GM19455 (cell line): ENCODE measurements at regions not wholly inside any gene's neighbourhood (a gene's known extent, or its start where the extent isn't known, plus 50 kb on each side); places are given as distances from the start of the nearest gene placed in this dataset.
"Not testable (repeated sequence)": the region's sequence is repeated elsewhere in the genome, so short reads cannot be mapped to it uniquely, and the experiment has no call there.

Source experiments
- ATAC-seq: cut with Tn5 transposase; IDR thresholded peaks from one replicate; pipeline ENCODE4 v1.9.1; 2021; ENCODE audit not compliant: unreplicated experiment

DNA sequence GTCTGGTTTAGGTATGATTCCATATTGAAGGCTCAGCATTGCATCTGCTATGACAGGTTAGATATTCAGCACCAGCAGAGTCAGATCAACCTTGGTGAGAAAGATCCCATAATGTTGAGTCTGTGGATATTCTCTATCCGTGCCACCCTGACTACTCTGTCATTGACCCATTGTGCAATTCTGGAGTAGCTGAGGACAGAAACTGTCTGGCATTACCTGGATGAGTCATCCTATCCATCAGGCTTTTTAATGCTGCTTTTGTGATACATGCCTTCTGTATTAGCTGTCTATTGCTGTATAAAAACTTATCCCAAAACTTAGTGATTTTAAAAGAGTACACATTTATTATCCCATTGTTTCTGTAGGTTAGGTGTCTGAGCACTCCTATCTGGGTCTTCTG is 189.1 kb upstream of the FAT3 start:
- no peak for ATAC-seq

DNA sequence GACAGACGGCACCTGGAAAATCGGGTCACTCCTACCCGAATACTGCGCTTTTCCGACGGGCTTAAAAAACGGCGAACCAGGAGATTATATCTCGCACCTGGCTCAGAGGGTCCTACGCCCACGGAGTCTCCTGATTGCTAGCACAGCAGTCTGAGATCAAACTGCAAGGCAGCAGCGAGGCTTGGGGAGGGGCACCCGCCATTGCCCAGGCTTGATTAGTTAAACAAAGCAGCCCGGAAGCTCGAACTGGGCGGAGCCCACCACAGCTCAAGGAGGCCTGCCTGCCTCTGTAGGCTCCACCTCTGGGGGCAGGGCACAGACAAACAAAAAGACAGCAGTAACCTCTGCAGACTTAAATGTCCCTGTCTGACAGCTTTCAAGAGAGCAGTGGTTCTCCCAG is 197.5 kb upstream of the FAT3 start:
- ATAC-seq = not testable (repeated sequence)

DNA sequence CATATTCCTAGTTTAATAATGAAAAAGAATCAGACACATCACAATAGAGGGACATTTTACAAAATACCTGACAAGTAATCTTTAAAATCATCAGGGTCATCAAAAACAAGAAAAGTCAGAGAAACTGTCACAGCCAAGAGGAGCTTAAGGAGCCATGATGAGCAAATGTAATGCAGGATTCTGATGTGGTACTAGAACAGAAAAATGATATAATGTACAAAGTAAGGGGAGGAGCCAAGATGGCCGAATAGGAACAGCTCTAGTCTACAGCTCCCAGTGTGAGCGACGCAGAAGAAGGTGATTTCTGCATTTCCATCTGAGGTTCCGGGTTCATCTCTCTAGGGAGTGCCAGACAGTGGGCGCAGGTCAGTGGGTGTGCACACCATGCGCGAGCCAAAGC is 198.0 kb upstream of the FAT3 start:
- no peak for ATAC-seq

DNA sequence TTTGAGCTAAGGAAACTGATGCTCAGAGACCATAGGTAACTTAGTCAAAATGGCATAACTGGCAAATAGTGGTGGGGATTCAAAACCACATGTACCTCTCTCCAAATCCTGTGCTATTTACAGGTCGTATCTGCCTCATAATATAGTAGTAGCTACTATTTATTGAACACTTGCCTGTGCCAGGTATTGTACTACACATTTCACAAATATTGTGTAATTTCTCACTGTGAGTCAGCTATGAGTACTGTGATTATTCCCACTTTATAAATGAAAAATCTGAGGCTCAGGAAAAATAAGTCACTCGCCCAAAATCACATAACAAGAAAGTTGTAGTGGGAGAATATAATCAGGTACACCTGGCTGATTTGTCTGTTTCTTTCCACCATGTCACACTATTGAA is 199.8 kb upstream of the FAT3 start:
- ATAC-seq = no peak

DNA sequence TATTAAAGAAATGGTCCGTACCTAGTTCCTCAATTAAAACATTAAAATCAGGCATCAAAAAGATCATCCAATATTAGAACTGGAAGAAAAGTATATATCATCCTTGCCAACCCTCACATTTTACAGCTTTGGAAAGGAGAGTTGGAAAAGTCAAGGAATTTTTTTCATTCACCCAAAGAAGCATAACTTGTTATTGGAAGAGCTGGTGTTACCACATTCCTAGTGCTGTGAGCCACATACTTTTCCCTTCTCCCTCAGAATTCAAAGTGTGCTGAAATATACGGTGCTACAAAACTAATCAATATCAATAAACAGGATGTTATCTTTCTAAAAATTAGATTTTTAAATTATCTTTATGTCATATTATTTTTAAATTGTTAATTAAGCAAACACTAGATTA is 202.1 kb upstream of the FAT3 start:
- ATAC-seq = no peak

DNA sequence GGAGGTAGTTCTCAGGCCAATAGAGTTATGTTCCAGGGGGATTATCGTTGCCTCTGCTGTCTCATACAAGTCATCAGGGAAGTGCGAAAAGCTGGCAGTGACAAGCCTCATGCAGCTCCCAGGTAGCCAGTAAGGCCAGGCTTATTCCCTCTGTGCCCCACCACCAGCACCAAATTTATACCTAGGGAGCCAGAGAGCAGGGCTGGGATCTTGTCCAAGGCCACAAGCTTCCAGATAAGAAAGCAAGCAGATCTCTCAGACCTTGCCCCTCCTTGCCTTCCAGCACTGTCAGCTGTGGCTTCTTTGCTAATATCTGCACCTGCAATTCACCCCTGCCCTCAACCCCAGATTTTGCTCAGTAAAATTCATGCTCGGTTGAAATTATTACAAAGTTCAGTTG is 206.3 kb upstream of the FAT3 start:
- no peak for ATAC-seq

DNA sequence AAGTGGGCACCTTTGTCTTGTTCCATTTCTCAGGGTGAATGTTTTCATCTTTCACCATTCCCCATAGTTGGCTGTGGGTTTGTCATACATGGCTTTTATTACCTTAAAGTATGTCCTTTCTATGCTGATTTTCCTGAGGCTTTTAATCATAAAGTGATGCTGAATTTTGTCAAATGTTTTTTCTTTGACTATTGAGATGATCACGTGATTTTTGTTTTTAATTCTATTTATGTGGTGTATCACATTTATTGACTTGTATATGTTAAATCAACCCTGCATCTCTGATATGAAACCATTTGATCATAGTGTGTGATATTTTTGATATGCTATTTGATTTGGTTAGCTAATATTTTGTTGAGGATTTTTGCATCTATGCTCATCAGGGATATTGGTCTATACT is 216.4 kb upstream of the FAT3 start:
- no peak for ATAC-seq

DNA sequence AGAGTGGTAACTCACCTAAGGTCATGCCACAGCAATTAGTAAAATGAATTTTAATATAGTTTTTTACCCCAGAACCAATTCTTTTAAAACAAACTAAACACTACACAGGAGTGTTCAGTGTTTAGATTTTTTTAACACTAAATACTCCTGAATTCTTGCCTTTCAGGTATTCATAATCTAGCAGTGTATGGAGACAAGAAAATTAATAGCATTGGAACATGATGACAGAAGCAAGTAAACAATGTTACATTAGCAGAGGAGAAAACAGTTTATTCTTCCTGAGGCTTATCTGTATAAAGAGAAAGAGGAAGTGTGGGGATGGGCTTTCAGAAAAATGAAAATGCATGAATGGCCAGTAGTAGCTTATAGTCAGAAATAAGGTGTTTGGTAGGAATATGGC is 222.1 kb upstream of the FAT3 start:
- no peak for ATAC-seq

DNA sequence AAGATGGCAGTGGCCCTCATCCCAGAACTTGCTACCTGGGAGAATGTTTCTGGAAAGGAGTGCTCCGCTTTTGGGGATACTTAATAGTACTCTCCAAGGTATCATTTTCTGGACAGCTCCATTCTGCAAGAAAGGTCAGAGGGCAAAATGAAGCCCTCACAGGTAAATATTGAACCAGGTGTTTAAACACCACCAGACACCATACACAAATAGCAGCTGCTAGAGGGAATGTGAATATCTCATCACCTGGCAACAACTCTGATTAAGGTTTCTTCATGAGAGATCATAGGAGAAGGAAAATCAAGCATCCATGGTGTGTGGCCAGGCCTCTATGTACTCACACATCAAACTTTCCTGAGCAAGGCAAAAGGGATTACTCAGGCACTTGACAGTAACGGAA is 226.1 kb upstream of the FAT3 start:
- ATAC-seq = no peak

DNA sequence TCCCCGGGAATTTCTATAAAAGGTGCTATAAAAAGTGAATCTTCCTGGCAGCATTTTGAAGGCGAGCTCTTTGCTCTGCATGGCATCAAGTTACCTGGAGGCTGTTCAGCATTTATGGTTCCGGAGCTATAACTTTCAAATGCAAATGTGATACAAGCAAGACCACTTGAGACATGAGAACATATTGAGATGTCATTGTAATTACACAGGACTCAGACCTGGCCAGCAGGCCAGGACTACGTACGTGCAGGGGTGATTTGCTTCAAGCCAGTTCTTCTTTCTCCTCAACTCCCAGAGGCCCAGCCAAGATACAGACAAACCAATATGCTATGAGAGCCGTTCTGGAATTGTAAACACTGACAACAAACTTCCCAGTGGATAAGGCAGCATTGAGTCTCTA is 227.4 kb upstream of the FAT3 start:
- ATAC-seq = no peak

DNA sequence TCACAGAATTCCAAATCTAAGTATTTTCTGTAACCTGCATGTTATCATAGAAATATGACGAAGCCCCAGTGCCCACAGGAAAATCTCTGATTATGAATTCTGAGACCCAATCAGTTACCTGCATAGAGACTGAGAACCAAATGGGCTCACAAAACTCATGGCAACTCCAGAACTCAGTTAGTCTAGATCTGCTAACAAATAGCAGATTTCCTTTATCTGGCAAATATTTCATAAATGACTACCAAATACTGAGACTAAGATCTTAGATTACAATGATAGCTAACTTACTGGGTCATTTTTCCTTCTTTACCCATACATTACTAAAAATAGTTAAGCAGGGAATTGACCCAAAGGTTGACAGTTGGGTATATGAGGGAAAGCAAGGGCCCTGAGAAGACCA is 228.1 kb upstream of the FAT3 start:
- ATAC-seq = no peak

DNA sequence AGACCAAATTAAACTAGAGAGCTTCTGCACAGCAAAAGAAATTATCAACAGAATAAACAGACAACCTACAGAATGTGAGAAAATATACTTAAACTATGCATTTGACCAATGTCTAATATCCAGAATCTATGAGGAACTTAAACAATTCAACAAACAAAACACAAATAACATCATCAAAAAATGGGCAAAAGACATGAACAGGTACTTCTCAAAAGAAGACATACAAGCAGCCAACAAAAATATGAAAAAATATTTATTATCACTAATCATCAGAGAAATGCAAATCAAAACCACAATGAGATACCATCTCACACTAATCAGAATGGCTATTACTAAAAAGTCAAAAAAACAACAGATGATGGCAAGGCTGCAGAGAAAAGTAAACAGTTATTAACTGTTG is 236.2 kb upstream of the FAT3 start:
- ATAC-seq = not testable (repeated sequence)

DNA sequence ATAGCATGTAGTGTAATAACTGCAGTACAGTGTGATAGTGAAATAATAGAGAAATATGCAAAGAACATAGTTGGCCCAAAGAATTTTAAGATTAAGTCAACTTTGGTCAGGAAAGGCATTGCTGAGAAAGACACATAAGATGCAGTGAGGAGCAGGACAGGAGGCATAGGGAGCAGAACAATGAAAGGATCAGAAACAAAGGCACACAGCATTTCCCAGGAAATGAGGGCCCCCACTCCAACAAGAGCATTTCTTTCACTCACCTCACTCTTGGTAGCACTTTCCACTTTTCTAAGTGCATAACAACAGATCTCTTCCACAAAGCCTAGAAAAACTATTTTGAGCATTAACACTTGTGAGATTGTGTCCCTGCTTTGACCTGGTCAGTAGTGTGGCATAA is 238.4 kb upstream of the FAT3 start:
- no peak for ATAC-seq

DNA sequence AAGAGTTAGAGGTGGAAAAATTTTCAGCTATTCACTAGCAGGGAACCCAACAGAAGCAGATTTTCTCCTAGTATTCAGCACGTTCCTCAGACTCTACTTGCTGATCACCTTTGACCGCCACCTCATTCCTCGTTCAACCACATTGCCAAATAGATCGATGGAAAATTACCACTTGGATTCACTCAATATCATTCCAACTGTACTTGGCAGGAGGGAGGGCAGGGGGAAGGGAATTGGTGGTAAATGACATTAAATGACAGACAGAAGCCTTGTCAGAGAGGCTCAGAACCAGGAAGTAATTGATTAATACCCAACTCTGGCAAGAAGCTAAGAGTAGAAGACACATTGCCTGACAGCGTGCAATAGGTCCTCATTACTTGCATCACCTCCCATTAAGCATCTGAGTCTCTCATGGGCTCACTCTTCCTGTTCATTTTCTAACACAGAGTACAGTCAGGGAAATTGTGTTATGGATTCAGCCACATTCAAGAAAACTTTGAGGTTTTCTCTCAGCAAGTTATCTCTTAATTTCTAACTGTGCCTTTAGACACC is 240.5 kb upstream of the FAT3 start:
- ATAC-seq = no peak

DNA sequence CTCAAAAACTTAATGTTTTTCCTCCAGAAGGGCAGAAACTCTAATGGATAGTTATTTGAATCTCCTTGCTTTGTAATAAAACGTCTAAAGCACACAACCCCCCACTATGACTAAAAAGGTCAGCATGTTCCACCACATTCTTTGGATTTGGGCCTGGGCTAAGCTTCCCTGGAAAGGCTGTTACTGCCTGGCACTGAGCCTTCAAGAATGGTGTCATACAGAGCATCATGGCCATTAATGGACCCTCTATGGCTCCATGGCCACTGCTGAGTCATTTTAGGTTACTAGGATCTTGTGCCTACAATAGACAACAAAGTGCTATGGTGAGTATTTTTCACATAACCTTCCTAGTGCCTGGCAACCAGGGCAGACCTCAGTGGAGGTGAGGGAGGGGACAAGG is 242.6 kb upstream of the FAT3 start:
- no peak for ATAC-seq

DNA sequence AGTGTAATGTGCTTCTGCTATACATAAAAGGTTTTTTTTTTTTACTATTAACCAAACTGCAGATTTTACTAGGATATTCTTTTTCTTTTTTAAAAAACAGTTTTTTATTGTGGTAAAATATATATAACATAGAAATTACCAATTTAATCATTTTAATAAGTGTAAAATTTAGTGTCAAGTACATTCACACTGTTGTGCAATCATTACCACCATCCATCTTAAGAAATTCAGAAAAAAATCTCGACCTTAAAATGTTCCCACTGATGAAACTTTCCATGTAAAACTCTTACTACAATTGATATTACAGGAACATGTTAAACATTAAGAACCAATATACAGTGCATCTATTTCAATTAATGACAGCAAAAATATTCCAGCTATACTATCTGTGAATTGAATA is 244.8 kb upstream of the FAT3 start:
- ATAC-seq = no peak

DNA sequence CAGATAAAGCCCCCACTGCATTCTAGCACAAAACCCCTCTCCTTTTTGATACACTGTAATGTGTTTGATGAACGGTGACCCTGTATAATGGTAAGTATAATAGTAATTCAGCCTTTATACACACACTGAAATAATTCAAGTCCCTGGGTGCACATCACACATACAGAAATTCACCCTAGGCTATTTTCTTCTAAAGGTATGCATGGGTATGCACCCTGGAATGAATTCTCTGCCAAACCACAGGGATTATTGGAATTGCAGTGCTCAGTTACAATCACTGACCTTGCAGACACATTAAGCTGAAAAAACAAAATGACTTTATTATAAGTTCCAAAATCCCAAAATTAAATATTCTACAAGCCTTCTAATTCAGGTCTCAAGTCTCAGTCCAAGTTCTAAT is 245.9 kb upstream of the FAT3 start:
- ATAC-seq = no peak

DNA sequence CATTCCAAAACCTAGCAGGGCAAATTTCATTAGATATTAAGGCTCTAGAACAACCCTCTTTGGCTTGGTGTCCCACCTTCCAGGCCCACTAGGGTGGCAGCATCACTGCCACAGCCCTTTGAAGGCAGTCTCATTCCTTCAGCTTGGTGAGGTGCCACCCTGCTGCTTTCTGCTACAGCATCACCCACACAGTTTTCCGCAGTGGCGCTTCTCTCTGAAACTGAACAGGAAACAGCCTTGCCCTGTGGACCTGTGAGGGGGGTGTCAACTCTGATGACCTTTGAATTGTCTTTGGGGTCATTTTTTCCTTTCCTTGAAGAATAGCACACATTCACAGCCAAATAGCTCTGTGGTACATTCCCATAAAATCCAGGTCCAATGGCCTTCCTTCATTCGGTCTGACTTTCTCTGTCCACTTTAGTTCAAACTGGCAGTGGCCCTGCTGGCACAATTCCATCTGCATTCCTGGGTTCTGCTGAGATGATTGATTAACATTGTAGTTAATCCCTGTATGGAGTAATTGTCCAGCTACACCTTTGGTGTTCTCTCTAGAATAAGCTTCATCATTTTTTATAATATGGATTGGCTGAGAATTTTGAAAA is 251.9 kb upstream of the FAT3 start:
- no peak for ATAC-seq

DNA sequence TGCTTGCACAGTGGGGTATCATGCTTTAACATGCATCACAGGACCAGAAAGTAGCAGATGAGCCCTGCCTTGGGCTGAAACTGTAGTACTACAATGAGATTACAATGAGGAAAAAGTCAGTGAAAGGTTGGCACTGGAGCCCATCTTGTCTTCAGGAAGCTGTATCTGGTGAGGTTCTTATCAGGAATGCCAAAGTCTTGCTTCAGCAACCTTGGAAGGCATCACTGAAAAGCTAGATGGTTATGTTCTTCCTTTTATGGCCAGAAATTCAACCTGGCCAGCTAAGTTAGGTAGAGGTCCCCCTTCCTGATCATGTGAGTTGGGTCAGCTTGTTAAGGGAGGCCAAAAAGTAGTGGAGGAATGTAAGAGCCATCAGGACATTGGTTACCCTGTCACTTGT is 254.0 kb upstream of the FAT3 start:
- ATAC-seq = no peak

DNA sequence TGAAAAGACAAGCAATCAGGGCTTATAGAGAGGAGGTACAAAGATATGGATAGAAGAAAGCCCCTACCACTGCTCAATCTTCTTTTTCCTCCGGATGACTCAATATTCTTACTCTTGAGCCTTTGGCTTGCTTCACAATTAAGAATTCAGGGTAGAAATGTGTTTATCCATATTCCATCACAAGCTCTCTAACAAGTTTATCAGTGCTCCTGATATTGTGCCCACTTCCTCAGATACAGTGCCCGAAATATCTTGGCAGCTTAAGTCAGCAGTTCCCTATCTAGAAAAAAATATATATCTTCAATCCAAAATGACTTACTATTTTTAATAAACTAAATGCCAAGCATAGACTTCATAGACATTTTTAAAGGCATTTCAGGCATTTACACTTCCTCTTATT is 255.1 kb upstream of the FAT3 start:
- no peak for ATAC-seq

DNA sequence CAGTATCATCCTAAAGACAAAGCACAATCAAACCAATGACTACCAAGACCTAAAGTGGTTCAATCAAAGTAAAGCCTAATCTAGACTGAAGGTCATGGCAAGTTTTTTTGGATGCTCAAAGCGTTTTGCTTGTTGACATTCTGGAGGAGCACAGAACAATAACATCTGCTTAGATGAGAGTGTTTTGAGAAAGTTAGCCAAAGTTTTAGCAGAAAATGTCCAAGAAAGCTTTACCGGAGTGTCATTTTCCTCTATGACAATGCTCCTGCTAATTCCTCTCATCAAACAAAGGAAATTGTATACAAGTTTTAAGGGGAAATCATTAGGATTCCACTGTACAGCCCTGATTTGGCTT is 256.9 kb upstream of the FAT3 start:
- ATAC-seq = no peak

DNA sequence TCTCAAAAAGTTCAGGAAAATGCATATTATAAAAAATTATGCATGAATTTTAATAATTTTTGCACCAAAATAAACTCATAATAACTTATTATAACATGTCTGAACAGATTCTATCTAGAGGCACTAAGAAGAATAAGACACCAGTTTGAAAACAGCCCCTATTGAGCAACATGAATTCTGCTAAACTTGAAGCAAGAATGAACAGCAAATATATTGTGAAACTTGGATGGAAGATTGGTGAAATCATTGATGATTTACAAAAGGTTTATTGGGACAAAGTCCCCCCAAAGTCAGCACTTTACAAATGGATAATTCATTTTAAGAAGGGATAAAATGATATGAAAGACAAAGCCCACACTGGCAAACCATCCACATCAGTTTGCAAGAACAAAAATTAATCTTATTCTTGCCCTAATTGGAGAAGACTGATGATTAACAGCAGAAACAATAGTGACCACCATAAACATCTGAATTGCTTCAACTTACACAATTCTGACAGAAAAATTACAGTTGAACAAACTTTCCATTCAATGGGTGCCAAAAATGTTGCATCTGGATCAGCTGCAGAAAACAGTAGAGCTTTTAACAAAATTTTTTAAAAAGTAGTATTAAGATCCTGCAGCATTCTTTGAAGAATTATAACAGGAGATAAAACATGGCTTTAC is 257.5 kb upstream of the FAT3 start:
- no peak for ATAC-seq

DNA sequence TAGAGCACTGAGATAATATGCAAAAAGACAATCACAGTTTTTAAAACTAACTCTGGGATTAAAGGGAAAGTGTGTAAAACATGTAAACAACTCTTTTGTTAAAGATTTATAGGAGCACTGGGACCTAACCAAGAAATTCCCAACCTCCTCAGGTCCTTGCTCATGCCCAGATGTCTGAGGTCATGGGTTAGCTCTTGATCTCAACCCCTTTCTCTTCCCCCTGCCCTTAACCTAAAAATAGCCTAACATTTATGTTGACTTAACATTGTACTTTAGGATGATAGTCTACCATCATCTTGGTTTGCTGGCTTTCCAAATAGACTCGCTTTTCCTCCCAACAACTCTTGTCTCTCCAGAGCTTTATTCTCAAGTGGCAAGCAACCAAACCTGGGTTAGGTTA is 258.2 kb upstream of the FAT3 start:
- no peak for ATAC-seq
